K562 (cell line): ENCODE measurements at regions not wholly inside any gene's neighbourhood (a gene's known extent, or its start where the extent isn't known, plus 50 kb on each side); places are given as distances from the start of the nearest gene placed in this dataset.

Experiments
- BCOR ChIP-seq: fragments of 450-650 bp; IDR thresholded peaks from 2 replicates; pipeline ENCODE4 v1.6.1; 2016
- BMI1 ChIP-seq: fragments of 150-350 bp; IDR thresholded peaks from 2 replicates; pipeline ENCODE4 v1.6.1; 2014; ENCODE audit warnings: low read length
- CCNT2 ChIP-seq: IDR thresholded peaks from 2 replicates; pipeline ENCODE4 v1.6.1; 2011; ENCODE audit warnings: borderline replicate concordance, low read depth, mild to moderate bottlenecking, moderate library complexity, mixed read lengths, low read length; ENCODE audit not compliant: insufficient read length; ENCODE audit errors: extremely low read depth
- DDX20 ChIP-seq: fragments of 450-650 bp; IDR thresholded peaks from 2 replicates; pipeline ENCODE4 v1.6.1; 2016; ENCODE audit warnings: missing genetic modification characterization, low read depth, mild to moderate bottlenecking, missing compliant biosample characterization, moderate library complexity
- KDM4B ChIP-seq, 2 experiments: fragments of 450-650 bp in 1 of 2; sonication (generic) in 1 of 2; IDR thresholded peaks; 2 replicates each; pipeline ENCODE4 v1.6.1; 2016 to 2017; ENCODE audit warnings: borderline replicate concordance in 2 of 2, antibody characterized with exemption in 1 of 2, low read depth in 1 of 2, mild to moderate bottlenecking in 1 of 2
- KLF16 ChIP-seq: IDR thresholded peaks from 2 replicates; pipeline ENCODE4 v1.6.1; 2016; ENCODE audit warnings: antibody characterized with exemption
- NFATC3 ChIP-seq: fragments of 450-650 bp; IDR thresholded peaks from 2 replicates; pipeline ENCODE4 v1.6.1; 2017; ENCODE audit warnings: mild to moderate bottlenecking
- NFE2 ChIP-seq: IDR thresholded peaks from 2 replicates; pipeline ENCODE4 v1.6.1; 2014; ENCODE audit warnings: antibody characterized with exemption, low read depth
- RCOR1 ChIP-seq, 2 experiments: IDR thresholded peaks; 2 replicates each; pipeline ENCODE4 v1.6.1; 2012; ENCODE audit warnings: low read depth in 2 of 2, low read length in 2 of 2, borderline replicate concordance in 1 of 2, improper control_type of control experiment in 1 of 2
- SRSF7 ChIP-seq: fragments of 200-400 bp; formaldehyde crosslinking; optimal IDR thresholded peaks from 2 replicates; pipeline ENCODE3; 2017; ENCODE audit warnings: mild to moderate bottlenecking, low read depth, low read length
- ZBTB17 ChIP-seq: fragments of 450-650 bp; formaldehyde crosslinking; IDR thresholded peaks from 2 replicates; pipeline ENCODE4 v1.4.0; 2020; ENCODE audit warnings: mild to moderate bottlenecking
- ZFP30 ChIP-seq: fragments of 250-450 bp; sonication (Bioruptor Pico); IDR thresholded peaks from 2 replicates; pipeline ENCODE4 v1.8.0; 2022; ENCODE audit warnings: moderate library complexity, mild to moderate bottlenecking, inconsistent platforms, borderline replicate concordance
- ZNF217 ChIP-seq: sonication (generic); formaldehyde crosslinking; IDR thresholded peaks from 2 replicates; pipeline ENCODE4 v1.8.0; 2022; ENCODE audit warnings: mild to moderate bottlenecking, missing genetic modification reagents
- ZNF324 ChIP-seq: fragments of 250-450 bp; sonication (Bioruptor Pico); IDR thresholded peaks from 2 replicates; pipeline ENCODE4 v1.4.0; 2020; ENCODE audit warnings: mild to moderate bottlenecking
- ZNF699 ChIP-seq: fragments of 250-450 bp; sonication (Bioruptor Pico); IDR thresholded peaks from 2 replicates; pipeline ENCODE4 v1.8.0; 2021; ENCODE audit warnings: mild to moderate bottlenecking, moderate library complexity; ENCODE audit not compliant: insufficient replicate concordance
- ZNF778 ChIP-seq: fragments of 450-650 bp; formaldehyde crosslinking; IDR thresholded peaks from 2 replicates; pipeline ENCODE4 v1.4.0; 2020; ENCODE audit warnings: mild to moderate bottlenecking, moderate library complexity
- TF ChIP-seq, protein P1 (sequence below): IDR thresholded peaks from 2 replicates; pipeline ENCODE4 v1.6.1; 2016; ENCODE audit warnings: missing genetic modification characterization, missing compliant biosample characterization
- TF ChIP-seq, protein P2 (sequence below): fragments of 450-650 bp; IDR thresholded peaks from 2 replicates; pipeline ENCODE4 v1.6.1; 2017; ENCODE audit warnings: mild to moderate bottlenecking, moderate library complexity
- TF ChIP-seq, protein P3 (sequence below): fragments of 450-650 bp; IDR thresholded peaks from 2 replicates; pipeline ENCODE4 v1.6.1; 2016; ENCODE audit warnings: low read depth, mild to moderate bottlenecking, moderate library complexity
- TF ChIP-seq, protein P4 (sequence below), 2 experiments: fragments of 450-650 bp; conservative IDR thresholded peaks; 2 replicates each; pipeline ENCODE4 v1.6.1; 2017; ENCODE audit warnings: mild to moderate bottlenecking in 2 of 2, moderate library complexity in 2 of 2
- TF ChIP-seq, protein P5 (sequence below): fragments of 250-450 bp; sonication (Bioruptor Pico); IDR thresholded peaks from 2 replicates; pipeline ENCODE4 v1.8.0; 2021; ENCODE audit warnings: moderate library complexity, mild to moderate bottlenecking, inconsistent platforms
- TF ChIP-seq, protein P6 (sequence below): fragments of 450-650 bp; formaldehyde crosslinking; IDR thresholded peaks from 2 replicates; pipeline ENCODE4 v1.4.0; 2022; ENCODE audit warnings: mild to moderate bottlenecking, moderate library complexity
- TF ChIP-seq, protein P7 (sequence below): fragments of 250-450 bp; sonication (Bioruptor Pico); IDR thresholded peaks from 2 replicates; pipeline ENCODE4 v1.5.0; 2021

DNA sequence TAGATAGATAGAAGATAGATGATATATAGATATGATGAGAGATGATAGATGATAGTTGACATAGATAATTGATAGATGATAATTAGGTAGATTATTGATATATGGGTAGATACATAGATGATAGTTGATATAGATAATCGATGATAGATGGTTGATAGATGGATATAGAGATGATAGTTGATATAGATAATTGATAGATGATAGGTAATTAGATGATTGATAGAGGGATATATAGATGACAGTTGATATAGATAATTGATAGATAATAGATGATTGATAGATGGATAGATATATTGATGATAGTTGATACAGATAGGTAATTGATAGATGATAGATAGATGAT is 72.3 kb downstream of the PRR15 start (continued):
- TF ChIP-seq, protein P1, sequence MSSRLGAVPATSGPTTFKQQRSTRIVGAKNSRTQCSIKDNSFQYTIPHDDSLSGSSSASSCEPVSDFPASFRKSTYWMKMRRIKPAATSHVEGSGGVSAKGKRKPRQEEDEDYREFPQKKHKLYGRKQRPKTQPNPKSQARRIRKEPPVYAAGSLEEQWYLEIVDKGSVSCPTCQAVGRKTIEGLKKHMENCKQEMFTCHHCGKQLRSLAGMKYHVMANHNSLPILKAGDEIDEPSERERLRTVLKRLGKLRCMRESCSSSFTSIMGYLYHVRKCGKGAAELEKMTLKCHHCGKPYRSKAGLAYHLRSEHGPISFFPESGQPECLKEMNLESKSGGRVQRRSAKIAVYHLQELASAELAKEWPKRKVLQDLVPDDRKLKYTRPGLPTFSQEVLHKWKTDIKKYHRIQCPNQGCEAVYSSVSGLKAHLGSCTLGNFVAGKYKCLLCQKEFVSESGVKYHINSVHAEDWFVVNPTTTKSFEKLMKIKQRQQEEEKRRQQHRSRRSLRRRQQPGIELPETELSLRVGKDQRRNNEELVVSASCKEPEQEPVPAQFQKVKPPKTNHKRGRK (tag), result no peak
- TF ChIP-seq KLF16, result no peak
- TF ChIP-seq, protein P2, sequence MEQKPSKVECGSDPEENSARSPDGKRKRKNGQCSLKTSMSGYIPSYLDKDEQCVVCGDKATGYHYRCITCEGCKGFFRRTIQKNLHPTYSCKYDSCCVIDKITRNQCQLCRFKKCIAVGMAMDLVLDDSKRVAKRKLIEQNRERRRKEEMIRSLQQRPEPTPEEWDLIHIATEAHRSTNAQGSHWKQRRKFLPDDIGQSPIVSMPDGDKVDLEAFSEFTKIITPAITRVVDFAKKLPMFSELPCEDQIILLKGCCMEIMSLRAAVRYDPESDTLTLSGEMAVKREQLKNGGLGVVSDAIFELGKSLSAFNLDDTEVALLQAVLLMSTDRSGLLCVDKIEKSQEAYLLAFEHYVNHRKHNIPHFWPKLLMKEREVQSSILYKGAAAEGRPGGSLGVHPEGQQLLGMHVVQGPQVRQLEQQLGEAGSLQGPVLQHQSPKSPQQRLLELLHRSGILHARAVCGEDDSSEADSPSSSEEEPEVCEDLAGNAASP, result 0 out of 2 replicates have a peak, but pooled peaks have one; percentile 19
- TF ChIP-seq BCOR, result 0 out of 2 replicates have a peak, but pooled peaks have one; percentile 37
- TF ChIP-seq, protein P3, sequence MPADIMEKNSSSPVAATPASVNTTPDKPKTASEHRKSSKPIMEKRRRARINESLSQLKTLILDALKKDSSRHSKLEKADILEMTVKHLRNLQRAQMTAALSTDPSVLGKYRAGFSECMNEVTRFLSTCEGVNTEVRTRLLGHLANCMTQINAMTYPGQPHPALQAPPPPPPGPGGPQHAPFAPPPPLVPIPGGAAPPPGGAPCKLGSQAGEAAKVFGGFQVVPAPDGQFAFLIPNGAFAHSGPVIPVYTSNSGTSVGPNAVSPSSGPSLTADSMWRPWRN, result no peak
- TF ChIP-seq SRSF7, result no peak
- TF ChIP-seq, protein P4, sequence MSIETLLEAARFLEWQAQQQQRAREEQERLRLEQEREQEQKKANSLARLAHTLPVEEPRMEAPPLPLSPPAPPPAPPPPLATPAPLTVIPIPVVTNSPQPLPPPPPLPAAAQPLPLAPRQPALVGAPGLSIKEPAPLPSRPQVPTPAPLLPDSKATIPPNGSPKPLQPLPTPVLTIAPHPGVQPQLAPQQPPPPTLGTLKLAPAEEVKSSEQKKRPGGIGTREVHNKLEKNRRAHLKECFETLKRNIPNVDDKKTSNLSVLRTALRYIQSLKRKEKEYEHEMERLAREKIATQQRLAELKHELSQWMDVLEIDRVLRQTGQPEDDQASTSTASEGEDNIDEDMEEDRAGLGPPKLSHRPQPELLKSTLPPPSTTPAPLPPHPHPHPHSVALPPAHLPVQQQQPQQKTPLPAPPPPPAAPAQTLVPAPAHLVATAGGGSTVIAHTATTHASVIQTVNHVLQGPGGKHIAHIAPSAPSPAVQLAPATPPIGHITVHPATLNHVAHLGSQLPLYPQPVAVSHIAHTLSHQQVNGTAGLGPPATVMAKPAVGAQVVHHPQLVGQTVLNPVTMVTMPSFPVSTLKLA (conservative IDR thresholded peaks at IDR 0.05), result 0 out of 4 replicates have a peak, but pooled peaks have one; percentile 15 to 33
- no peak for TF ChIP-seq ZNF778 (CRISPR knock-in tag)
- no peak for TF ChIP-seq ZBTB17
- TF ChIP-seq ZNF217 (CRISPR knock-in tag), result no peak
- TF ChIP-seq, protein P5, sequence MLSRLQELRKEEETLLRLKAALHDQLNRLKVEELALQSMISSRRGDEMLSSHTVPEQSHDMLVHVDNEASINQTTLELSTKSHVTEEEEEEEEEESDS, result no peak
- TF ChIP-seq KDM4B (IDR thresholded peaks at IDR 0.05; ENCODE audit: borderline replicate concordance in 2 of 2, low read depth in 1 of 2), result no peak; a peak in 1 of 4 replicates
- TF ChIP-seq CCNT2, result no peak
- no peak for TF ChIP-seq ZNF324 (CRISPR knock-in tag)
- TF ChIP-seq, protein P6, sequence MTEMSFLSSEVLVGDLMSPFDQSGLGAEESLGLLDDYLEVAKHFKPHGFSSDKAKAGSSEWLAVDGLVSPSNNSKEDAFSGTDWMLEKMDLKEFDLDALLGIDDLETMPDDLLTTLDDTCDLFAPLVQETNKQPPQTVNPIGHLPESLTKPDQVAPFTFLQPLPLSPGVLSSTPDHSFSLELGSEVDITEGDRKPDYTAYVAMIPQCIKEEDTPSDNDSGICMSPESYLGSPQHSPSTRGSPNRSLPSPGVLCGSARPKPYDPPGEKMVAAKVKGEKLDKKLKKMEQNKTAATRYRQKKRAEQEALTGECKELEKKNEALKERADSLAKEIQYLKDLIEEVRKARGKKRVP, result no peak
- TF ChIP-seq RCOR1 (IDR thresholded peaks at IDR 0.05; ENCODE audit: borderline replicate concordance in 1 of 2, low read depth in 2 of 2, low read length in 2 of 2), result no peak
- TF ChIP-seq NFE2, result no peak
- no peak for TF ChIP-seq NFATC3
- TF ChIP-seq, protein P7, sequence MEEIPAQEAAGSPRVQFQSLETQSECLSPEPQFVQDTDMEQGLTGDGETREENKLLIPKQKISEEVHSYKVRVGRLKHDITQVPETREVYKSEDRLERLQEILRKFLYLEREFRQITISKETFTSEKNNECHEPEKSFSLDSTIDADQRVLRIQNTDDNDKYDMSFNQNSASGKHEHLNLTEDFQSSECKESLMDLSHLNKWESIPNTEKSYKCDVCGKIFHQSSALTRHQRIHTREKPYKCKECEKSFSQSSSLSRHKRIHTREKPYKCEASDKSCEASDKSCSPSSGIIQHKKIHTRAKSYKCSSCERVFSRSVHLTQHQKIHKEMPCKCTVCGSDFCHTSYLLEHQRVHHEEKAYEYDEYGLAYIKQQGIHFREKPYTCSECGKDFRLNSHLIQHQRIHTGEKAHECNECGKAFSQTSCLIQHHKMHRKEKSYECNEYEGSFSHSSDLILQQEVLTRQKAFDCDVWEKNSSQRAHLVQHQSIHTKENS (CRISPR knock-in tag), result no peak
- TF ChIP-seq BMI1, result no peak
- TF ChIP-seq ZNF699 (CRISPR knock-in tag), result no peak
- TF ChIP-seq ZFP30 (CRISPR knock-in tag), result no peak
- TF ChIP-seq DDX20 (tag), result no peak
